ENCODE measurements at regions not wholly inside any gene's neighbourhood (a gene's known extent, or its start where the extent isn't known, plus 50 kb on each side); places are given as distances from the start of the nearest gene placed in this dataset.
"Not testable (repeated sequence)": the region's sequence is repeated elsewhere in the genome, so short reads cannot be mapped to it uniquely, and the experiment has no call there.

DNA sequence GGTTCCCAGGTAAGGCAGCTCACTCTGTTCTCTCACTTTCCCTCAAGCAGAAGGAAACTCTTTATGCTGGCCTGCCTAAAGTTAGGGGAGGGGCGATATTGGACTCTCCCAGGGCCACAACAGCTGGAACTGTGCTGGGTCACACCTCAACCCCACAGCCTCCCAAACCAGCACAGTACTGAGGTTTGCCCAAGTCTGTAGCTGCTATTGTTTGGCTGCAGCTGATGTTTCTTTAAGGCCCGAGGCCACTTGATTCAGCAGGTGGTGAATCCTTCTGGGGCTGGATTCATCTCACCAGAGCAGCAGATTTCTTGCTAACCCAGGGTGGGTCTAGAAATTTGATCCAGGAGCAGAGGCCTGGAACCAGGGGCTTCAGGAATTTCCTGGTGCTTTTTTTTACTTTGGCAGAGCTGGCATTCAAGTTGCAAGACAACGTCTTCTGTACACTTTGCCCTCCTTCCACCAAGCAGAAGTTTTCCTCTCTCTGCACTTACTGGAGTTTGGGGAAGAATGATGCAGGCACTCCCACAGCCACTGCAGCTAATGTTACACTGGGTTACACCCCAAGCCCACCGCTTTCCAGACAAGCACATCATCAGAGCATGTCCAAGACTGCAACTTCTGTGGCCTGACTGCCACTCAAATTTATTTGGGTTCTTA, 544.7 kb upstream of the NDST4 start:
- DNase-seq (ENCODE audit: low read depth in 2 of 2): no peak

DNA sequence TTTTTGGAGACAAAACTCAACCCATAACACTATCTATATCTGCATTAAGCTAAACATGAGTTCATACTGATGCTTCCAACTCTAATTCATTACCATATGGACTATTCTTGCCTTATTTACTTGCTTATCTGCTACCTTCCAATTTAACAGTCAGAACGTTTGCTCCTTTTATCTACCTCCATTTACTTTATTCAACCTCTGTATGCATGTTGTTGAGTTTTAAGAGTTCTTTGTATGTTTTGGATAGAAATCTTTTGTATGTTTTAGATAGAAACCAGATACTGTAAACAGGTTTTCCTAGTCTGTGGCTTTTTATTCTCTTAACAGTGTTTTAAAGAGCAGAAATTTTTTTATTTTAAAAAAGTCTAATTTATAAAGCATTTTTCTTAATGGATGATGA, 542.2 kb upstream of the NDST4 start:
- DNase-seq (ENCODE audit: low read depth in 2 of 2): no peak

- DNase-seq (ENCODE audit: low read depth in 2 of 2): no peak
Measured at GRCh38 chr4:115648786-115649185, 535.4 kb upstream of the NDST4 start.

DNA sequence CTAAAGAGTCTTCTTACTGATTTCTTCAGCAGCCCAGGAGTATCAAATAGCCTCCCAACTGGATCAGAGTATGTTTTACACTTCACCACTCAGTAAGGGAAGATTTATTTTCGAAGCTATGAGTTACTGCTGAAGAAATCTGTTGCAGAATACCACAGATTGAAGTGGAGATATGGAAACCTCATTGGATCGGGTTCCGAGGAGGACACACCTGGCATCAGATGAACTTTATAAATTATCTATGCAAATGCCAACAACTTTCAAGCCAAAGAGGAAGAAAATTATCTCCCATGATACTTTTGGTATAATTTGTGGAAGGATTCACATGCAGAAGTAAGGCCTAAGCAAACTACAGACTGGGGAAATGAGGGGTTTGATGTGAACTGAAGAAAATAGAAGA, 515.9 kb upstream of the NDST4 start:
- no peak for DNase-seq (ENCODE audit: low read depth in 2 of 2)

GRCh38 chr4:115609631-115610030, 496.2 kb upstream of the NDST4 start:
- DNase-seq (ENCODE audit: low read depth in 2 of 2): no peak

- DNase-seq (ENCODE audit: low read depth in 2 of 2): no peak
Measured at GRCh38 chr4:115607311-115607710, 493.9 kb upstream of the NDST4 start.

- DNase-seq (ENCODE audit: low read depth in 2 of 2): no peak
Measured at GRCh38 chr4:115596265-115597001, 483.0 kb upstream of the NDST4 start.

DNA sequence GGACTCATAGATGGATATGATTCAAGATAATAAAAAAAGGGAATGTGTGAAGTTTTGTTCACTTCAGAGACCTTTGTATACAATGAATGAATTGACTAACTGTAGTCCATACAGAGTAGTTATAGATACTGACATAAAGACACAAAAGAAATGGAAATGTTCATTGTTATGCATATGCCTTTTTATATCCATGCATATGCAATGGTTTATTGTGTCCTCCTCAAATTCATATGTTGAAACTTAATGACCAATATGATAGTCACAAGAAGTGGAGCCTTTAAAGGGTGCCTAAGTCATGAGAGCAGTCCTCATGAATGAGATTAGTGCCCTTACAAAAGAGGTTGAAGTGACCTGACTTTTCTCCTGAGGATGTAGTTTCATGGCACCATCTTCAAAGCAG, 467.5 kb upstream of the NDST4 start:
- DNase-seq (ENCODE audit: low read depth in 2 of 2): no peak

DNA sequence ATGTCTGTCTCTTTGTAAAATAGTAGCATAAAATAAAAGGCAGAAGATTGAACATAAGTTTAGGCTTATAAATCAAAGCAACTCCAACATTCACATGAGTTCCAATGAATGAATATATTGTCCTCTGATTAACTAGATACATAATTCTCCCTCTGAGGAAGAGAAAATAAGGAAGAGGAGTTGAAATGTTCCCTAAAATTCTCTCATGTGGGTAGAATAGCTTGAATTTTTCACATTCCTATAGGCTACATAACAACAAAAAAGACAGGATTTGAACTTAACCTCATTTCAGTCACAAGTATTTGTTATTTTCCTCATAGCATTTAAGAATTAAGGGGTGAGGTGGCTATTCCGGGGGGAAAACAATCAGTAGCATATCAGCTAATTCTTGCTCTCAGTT, 462.4 kb upstream of the NDST4 start:
- DNase-seq (ENCODE audit: low read depth in 2 of 2): no peak

- no peak for DNase-seq (ENCODE audit: low read depth in 2 of 2)
Measured at GRCh38 chr4:115562506-115562905, 449.1 kb upstream of the NDST4 start.

- DNase-seq (ENCODE audit: low read depth in 2 of 2): no peak
Measured at GRCh38 chr4:115548123-115548522, 434.7 kb upstream of the NDST4 start.

- DNase-seq (ENCODE audit: low read depth in 2 of 2): no peak
Measured at GRCh38 chr4:115537387-115537786, 424.0 kb upstream of the NDST4 start.

- no peak for DNase-seq (ENCODE audit: low read depth in 2 of 2)
Measured at GRCh38 chr4:115529126-115529525, 415.7 kb upstream of the NDST4 start.

- DNase-seq (ENCODE audit: low read depth in 2 of 2): not testable (repeated sequence)
Measured at GRCh38 chr4:115519476-115519875, 406.1 kb upstream of the NDST4 start.

DNA sequence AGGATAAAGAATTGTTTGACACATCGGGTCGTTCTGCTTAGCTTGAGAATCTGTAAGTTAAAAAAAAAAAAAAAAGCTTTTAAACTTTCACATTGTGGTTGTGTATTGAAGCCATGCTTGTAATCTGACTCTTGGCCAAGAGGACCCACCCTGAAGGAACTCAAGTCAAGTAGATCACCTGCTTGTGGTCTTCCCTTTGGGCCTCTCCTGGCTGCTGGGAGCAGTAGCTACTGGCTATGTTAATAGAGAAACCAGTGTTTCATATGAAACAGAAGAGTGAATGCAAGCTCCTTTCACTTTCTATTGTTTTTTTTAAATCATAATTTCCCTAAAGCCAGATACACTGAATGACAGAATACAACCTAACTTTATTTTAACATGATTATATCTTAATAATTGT, 402.4 kb upstream of the NDST4 start:
- no peak for DNase-seq (ENCODE audit: low read depth in 2 of 2)

- no peak for DNase-seq (ENCODE audit: low read depth in 2 of 2)
Measured at GRCh38 chr4:115515366-115515765, 401.9 kb upstream of the NDST4 start.

DNA sequence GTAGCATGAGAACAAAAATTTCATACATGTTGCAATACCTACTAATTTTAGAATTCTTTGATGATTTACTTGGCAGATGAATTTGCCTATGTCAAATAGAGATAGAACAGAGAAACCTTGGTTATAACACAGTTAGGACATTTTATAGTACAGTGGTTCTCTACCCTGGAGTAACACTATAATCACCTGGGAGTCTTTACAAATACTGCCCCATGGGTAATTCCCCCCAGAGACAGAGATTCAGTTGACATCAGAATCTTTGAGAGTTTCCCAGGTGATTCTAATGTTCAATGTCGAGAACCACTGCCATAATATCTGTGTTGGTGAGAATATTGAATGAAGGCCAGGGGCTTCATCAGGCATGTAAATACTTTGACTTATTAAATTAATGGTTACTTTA, 401.3 kb upstream of the NDST4 start:
- no peak for DNase-seq (ENCODE audit: low read depth in 2 of 2)

DNA sequence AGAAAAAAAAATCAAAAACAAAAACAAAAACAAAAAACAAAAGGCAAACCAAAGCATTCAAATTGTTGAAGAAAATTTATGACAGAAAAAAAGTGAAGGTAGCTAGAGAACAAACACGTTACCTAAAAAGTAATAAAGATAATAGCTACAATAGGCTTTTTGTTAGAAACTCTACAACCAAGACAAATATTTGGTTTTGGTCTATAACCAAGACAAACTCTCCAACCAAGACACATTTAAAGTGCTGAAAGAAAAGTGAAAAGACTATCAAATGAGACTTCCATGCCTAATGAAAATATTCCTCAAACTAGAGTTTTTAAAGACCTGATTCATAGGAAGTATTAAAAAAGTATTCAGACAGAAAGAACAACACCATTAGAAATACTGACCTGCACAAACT, 391.9 kb upstream of the NDST4 start:
- no peak for DNase-seq (ENCODE audit: low read depth in 2 of 2)

- no peak for DNase-seq (ENCODE audit: low read depth in 2 of 2)
Measured at GRCh38 chr4:115501656-115502055, 388.2 kb upstream of the NDST4 start.

- not testable (repeated sequence) for DNase-seq (ENCODE audit: low read depth in 2 of 2)
Measured at GRCh38 chr4:115493770-115494169, 380.4 kb upstream of the NDST4 start.

DNA sequence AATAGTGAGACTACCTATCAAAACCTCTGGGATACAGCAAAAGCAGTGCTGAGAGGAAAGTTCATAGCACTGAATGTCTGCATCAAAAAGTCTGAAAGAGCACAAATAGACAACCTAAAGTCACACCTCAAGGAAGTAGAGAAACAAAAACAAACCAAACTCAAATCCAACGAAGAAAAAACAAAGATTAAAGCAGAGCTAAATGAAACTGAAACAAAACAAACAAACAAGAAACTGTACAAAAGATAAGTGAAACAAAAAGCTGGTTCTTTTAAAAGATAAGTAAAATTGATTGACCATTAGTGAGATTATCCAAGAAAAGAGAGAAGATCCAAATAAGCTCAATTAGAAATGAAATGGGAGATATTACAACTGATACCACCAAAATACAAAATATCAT, 378.3 kb upstream of the NDST4 start:
- DNase-seq (ENCODE audit: low read depth in 2 of 2): no peak

DNA sequence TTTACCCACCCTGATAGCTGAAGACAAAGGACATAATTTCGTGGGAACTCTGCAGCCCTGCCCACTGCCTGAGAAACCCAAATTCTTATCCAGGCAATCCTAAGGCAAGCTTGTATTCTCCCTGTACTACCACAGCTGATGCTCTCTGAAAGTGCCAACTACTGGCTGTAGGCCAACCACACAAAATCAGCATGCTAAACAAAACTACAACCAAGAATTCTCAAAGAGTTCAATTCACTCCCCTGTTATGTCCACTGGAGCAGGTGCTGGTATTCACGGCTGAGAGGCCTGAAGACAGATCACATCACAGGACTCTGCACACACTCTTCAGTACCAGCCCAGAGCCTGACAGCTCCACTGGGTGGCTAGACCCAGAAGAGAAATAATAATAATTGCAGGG, 375.9 kb upstream of the NDST4 start:
- DNase-seq (ENCODE audit: low read depth in 2 of 2): no peak

DNA sequence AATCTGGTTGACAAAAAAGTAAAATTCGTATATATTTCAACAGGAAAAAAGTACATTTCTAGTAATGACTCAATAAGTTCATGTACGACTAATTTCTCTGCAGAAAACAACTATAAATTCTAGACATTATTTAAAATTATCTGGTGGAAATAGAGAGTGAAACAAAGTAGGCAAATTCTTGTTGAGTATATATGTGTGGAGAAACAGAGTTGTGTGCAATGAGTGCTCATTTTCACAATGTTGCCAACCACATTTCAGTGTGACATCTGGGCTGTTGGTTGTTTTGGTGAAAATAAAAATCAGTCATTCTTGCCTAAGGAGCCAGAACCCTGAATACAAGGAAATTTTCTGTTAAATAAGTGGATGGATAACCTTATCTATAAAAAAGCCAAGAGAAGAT, 372.0 kb upstream of the NDST4 start:
- DNase-seq (ENCODE audit: low read depth in 2 of 2): no peak

- no peak for DNase-seq (ENCODE audit: low read depth in 2 of 2)
Measured at GRCh38 chr4:115484479-115484878, 371.1 kb upstream of the NDST4 start.
